ENCODE measurements at regions not wholly inside any gene's neighbourhood (a gene's known extent, or its start where the extent isn't known, plus 50 kb on each side); places are given as distances from the start of the nearest gene placed in this dataset.

DNA sequence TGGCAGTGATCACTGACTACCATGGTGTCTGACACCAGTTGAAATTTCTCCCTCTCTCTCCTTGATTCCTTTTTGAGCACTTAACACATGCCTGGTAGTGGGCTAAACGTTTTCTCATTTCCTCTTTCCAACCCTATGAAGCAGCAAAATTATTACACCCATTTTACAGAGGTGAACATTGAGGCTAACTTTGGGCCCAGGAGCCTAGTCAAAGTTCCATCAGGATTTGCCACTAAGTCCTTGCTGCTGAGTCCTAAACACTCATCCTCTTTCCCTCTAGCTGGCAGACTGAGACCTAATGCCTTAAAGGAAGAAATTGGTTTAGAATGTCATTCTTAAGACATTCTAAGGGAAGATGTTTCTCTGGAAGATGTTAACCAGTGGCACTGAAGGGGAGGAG lies 74.7 kb upstream of the IRX3 start:
- Histone ChIP-seq H3K27me3 (peaks cover 6 to 64% of the 10 kb centered on the region in 2 donors), H3K9me3 (no peaks in the 10 kb centered on the region), H3K4me3 (no peak overlapping the region), H3K36me3 (no peaks in the 10 kb centered on the region), H3K4me1 (no peaks in the 10 kb centered on the region), H3K27ac (no peak overlapping the region)
- DNase-seq: no peak
- TF ChIP-seq, protein P1, sequence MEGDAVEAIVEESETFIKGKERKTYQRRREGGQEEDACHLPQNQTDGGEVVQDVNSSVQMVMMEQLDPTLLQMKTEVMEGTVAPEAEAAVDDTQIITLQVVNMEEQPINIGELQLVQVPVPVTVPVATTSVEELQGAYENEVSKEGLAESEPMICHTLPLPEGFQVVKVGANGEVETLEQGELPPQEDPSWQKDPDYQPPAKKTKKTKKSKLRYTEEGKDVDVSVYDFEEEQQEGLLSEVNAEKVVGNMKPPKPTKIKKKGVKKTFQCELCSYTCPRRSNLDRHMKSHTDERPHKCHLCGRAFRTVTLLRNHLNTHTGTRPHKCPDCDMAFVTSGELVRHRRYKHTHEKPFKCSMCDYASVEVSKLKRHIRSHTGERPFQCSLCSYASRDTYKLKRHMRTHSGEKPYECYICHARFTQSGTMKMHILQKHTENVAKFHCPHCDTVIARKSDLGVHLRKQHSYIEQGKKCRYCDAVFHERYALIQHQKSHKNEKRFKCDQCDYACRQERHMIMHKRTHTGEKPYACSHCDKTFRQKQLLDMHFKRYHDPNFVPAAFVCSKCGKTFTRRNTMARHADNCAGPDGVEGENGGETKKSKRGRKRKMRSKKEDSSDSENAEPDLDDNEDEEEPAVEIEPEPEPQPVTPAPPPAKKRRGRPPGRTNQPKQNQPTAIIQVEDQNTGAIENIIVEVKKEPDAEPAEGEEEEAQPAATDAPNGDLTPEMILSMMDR (IDR thresholded peaks at IDR 0.05): no peak
- no peak for ATAC-seq
- intact Hi-C loops (cut with DNase I): no loop called here

DNA sequence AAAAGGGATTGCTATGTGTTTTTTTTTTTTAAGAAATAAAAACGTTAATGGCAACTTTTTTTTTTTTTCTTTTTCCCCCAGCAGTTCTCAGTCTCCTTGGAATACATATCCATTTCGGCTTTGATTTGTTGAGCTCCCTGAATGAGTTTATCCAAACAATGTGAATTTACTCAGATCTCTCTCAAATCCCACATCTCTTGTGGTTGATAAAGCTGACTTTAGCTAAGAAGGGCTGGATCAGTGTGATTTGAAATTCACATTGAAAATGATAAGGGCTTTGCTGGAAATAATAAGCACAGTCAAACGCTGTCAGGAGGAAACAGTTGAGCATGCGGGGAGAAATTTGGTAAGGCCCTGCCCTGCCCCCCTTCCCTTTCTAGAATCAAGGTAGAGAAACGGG lies 74.1 kb upstream of the IRX3 start:
- no peak for ATAC-seq
- TF ChIP-seq, protein P1 (IDR thresholded peaks at IDR 0.05): no peak
- Histone ChIP-seq H3K9me3 (no peaks in the 10 kb centered on the region), H3K36me3 (no peaks in the 10 kb centered on the region), H3K27me3 (peaks cover 6 to 64% of the 10 kb centered on the region in 2 donors), H3K4me3 (no peak overlapping the region), H3K27ac (no peak overlapping the region), H3K4me1 (no peaks in the 10 kb centered on the region)
- DNase-seq: no peak
- intact Hi-C loops (cut with DNase I): no loop called here

DNA sequence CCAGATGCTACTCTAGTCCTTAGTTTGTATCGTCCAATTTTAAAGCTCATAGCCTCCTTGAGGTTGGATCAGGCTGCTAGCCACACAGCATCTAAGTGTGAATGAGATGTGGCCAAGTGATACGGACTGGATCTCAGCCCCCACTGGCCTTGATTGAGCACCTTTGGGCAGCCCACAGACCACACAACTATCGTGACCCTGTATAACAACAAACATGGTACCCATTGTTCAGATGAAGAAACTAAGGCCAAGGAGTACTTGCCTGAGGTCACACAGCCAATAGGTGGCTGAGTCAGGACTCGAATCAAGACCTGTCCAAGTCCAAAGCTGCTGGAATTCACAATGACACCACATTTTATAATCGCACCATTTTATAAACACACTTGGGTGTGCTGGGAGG lies 73.0 kb upstream of the IRX3 start:
- Histone ChIP-seq H3K4me3 (no peak overlapping the region), H3K27me3 (peaks cover 6 to 64% of the 10 kb centered on the region in 2 donors), H3K27ac (no peak overlapping the region), H3K9me3 (peaks cover 0 to 8% of the 10 kb centered on the region in 2 donors), H3K36me3 (no peaks in the 10 kb centered on the region), H3K4me1 (no peaks in the 10 kb centered on the region)
- no peak for ATAC-seq
- TF ChIP-seq, protein P1 (IDR thresholded peaks at IDR 0.05): no peak
- DNase-seq: no peak
- intact Hi-C loops (cut with DNase I): no loop called here

DNA sequence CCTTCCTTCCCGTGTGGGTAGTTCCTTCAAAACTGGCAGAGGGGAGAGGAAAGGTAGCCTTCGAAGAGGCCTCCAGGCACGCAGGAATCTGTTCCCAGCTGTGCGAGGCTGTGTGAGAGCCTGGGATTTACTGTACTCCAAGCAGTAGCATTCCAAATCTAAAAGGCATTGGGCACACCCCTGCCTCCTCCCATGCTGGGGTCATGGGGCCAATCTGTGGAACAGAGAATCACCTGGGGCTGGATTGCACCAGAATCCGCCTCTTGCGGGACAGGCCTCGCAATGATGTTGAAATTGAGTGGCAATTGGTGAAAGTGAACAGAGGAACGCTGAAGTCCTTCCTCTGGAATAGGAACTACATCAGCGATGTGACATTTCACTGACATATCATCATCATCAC lies 72.5 kb upstream of the IRX3 start:
- DNase-seq: no peak
- ATAC-seq: no peak
- H3K9me3 ChIP-seq: peaks cover 0 to 8% of the 10 kb centered on the region in 2 donors
- no peaks in the 10 kb centered on the region for H3K4me1 ChIP-seq
- peaks cover 6 to 64% of the 10 kb centered on the region in 2 donors for H3K27me3 ChIP-seq
- TF ChIP-seq, protein P1 (IDR thresholded peaks at IDR 0.05): no peak
- no peaks in the 10 kb centered on the region for H3K36me3 ChIP-seq
- H3K4me3 ChIP-seq: no peak overlapping the region
- intact Hi-C loops (cut with DNase I): no loop called here
- no peak overlapping the region for H3K27ac ChIP-seq

DNA sequence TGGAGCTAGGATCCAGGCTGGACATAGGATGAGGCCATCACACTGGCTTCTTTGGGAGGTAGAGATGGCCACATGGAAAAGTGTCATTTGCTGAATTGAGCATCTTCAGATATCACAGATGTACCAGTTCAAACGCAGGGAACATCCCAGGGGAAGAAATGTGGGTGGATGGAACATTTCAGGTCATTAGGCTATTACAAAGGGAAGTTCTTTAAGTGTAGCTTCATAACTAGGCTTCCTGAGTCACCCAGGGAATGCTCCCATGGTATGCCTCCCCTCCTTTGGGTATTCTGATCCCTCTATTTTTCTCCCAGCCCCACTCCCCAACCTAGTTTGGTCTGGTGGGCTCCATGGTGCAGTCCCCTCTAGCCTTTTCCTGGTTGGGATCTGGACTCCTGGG lies 69.8 kb upstream of the IRX3 start:
- Histone ChIP-seq H3K27ac (no peak overlapping the region), H3K4me3 (no peak overlapping the region), H3K9me3 (peaks cover 0 to 8% of the 10 kb centered on the region in 2 donors), H3K4me1 (no peaks in the 10 kb centered on the region), H3K27me3 (peaks cover 4 to 42% of the 10 kb centered on the region in 2 donors), H3K36me3 (no peaks in the 10 kb centered on the region)
- intact Hi-C loops (cut with DNase I): no loop called here
- DNase-seq (no peak), ATAC-seq (no peak)
- TF ChIP-seq, protein P1 (IDR thresholded peaks at IDR 0.05): no peak

Measured in left lung (tissue), 4 donors.